OCI-LY3 (cell line): ENCODE measurements at regions not wholly inside any gene's neighbourhood (a gene's known extent, or its start where the extent isn't known, plus 50 kb on each side); places are given as distances from the start of the nearest gene placed in this dataset.

Experiments used
- EZH2phosphoT487 ChIP-seq: fragments of 200-600 bp; shearing (Covaris generic); IDR thresholded peaks from 2 replicates; pipeline ENCODE4 v1.6.1; 2018; ENCODE audit warnings: antibody characterized with exemption, mixed run types, low read depth
- TF ChIP-seq, protein P1 (sequence below): fragments of 200-600, 300-600 bp; sonication (generic); IDR thresholded peaks from 2 replicates; pipeline ENCODE4 v1.5.1; 2014; ENCODE audit warnings: antibody characterized with exemption, low read length, low read depth

DNA sequence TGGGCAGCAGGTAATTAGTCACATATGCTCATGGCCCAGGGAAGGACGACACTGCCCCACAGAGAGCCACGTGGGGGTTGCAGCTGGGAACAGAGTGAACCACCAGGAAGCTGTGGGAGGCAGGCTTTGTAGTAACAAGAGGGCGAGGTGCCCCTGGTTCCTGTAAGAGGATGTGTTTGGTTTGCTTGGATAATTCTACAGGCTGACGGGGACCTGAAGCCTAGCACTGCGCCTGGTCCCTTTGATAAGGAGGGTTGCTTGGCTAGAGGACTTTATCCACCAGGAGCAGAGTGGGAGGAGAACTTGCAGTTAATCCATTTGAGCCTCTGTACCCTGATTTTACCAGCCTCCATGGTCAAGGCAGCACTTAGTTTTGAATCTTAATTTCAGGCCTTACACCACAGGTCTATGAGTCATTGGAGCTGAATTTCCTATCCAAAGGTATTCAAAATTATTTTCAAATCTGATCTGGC lies 67.4 kb upstream of the CLDN10 start:
- TF ChIP-seq, protein P1, sequence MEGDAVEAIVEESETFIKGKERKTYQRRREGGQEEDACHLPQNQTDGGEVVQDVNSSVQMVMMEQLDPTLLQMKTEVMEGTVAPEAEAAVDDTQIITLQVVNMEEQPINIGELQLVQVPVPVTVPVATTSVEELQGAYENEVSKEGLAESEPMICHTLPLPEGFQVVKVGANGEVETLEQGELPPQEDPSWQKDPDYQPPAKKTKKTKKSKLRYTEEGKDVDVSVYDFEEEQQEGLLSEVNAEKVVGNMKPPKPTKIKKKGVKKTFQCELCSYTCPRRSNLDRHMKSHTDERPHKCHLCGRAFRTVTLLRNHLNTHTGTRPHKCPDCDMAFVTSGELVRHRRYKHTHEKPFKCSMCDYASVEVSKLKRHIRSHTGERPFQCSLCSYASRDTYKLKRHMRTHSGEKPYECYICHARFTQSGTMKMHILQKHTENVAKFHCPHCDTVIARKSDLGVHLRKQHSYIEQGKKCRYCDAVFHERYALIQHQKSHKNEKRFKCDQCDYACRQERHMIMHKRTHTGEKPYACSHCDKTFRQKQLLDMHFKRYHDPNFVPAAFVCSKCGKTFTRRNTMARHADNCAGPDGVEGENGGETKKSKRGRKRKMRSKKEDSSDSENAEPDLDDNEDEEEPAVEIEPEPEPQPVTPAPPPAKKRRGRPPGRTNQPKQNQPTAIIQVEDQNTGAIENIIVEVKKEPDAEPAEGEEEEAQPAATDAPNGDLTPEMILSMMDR = no peak
- TF ChIP-seq EZH2phosphoT487 = no peak
